HepG2 (cell line): ENCODE measurements at regions not wholly inside any gene's neighbourhood (a gene's known extent, or its start where the extent isn't known, plus 50 kb on each side); places are given as distances from the start of the nearest gene placed in this dataset.

ENCODE experiments used
- ATF2 ChIP-seq: sonication (generic); formaldehyde crosslinking; IDR thresholded peaks from 2 replicates; pipeline ENCODE4 v1.4.0; 2020; ENCODE audit warnings: missing genetic modification reagents
- POLR2A ChIP-seq, 2 experiments: IDR thresholded peaks; 2 replicates each; pipeline ENCODE4 v1.6.1; 2011; ENCODE audit warnings: low read depth in 2 of 2, low read length in 2 of 2, mild to moderate bottlenecking in 1 of 2, moderate library complexity in 1 of 2; ENCODE audit not compliant: insufficient read depth in 1 of 2
- SMAD1 ChIP-seq: sonication (generic); formaldehyde crosslinking; IDR thresholded peaks from 2 replicates; pipeline ENCODE4 v1.4.0; 2020; ENCODE audit warnings: missing genetic modification reagents, low read depth, mild to moderate bottlenecking, borderline replicate concordance
- TAF1 ChIP-seq: sonication (generic); formaldehyde crosslinking; IDR thresholded peaks from 2 replicates; pipeline ENCODE4 v1.4.0; 2020; ENCODE audit warnings: missing genetic modification reagents
- THAP7 ChIP-seq: sonication (generic); formaldehyde crosslinking; IDR thresholded peaks from 2 replicates; pipeline ENCODE4 v1.8.1; 2023; ENCODE audit warnings: mild to moderate bottlenecking, missing genetic modification reagents
- THYN1 ChIP-seq: sonication (generic); formaldehyde crosslinking; IDR thresholded peaks from 2 replicates; pipeline ENCODE4 v1.8.1; 2023; ENCODE audit warnings: low read depth, mild to moderate bottlenecking, moderate library complexity, missing genetic modification reagents, borderline replicate concordance

GRCh38 chr2:37748541-37748940 lies 77.1 kb upstream of the CDC42EP3 start:
- TF ChIP-seq THAP7 (CRISPR knock-in tag) (no peak), SMAD1 (CRISPR knock-in tag) (no peak), POLR2A (IDR thresholded peaks at IDR 0.05; ENCODE audit: insufficient read depth in 1 of 2, low read depth in 2 of 2, low read length in 2 of 2) (no peak), TAF1 (CRISPR knock-in tag) (no peak), THYN1 (no peak), ATF2 (CRISPR knock-in tag) (no peak)
